RWPE1 (cell line): ENCODE measurements at regions not wholly inside any gene's neighbourhood (a gene's known extent, or its start where the extent isn't known, plus 50 kb on each side); places are given as distances from the start of the nearest gene placed in this dataset.

Source experiments
- CTCF ChIA-PET: fragments of 350-600 bp; sonication (Branson Sonifier 250); formaldehyde crosslinking; extraction: SDS; loops from one replicate; lab custom pipeline; 2021; lab: Yijun Ruan, JAX
- POLR2A ChIA-PET: fragments of 400-600 bp; formaldehyde crosslinking; extraction: SDS; loops from one replicate; lab custom pipeline; 2020; ENCODE audit warnings: antibody characterized with exemption; ENCODE audit not compliant: low non-redundant PET; lab: Yijun Ruan, JAX
- DNase-seq: peaks from one replicate; pipeline ENCODE4 v3.0.0; 2012; ENCODE audit warnings: low spot score
- H3K27ac ChIP-seq: fragments of 450-650 bp; 2 replicates; pipeline ENCODE4 v1.5.1; 2017
- CTCF ChIP-seq: fragments of 450-650 bp; conservative IDR thresholded peaks from 2 replicates; pipeline ENCODE4 v1.5.1; 2017; ENCODE audit warnings: low read depth, mild to moderate bottlenecking

- no peak for TF ChIP-seq CTCF
- POLR2A ChIA-PET: no interaction called here
- H3K27ac ChIP-seq: no peak overlapping the region
- no peak for DNase-seq
- CTCF ChIA-PET: no interaction called here
These were observed 51.0 kb upstream of the GORAB start for GRCh38 chr1:170481000-170481399.
